GM21723 (cell line): ENCODE measurements at regions not wholly inside any gene's neighbourhood (a gene's known extent, or its start where the extent isn't known, plus 50 kb on each side); places are given as distances from the start of the nearest gene placed in this dataset.

Experiments
- ATAC-seq: cut with Tn5 transposase; IDR thresholded peaks from one replicate; pipeline ENCODE4 v1.9.1; 2021; ENCODE audit warnings: mild to moderate bottlenecking, moderate library complexity; ENCODE audit not compliant: unreplicated experiment

DNA sequence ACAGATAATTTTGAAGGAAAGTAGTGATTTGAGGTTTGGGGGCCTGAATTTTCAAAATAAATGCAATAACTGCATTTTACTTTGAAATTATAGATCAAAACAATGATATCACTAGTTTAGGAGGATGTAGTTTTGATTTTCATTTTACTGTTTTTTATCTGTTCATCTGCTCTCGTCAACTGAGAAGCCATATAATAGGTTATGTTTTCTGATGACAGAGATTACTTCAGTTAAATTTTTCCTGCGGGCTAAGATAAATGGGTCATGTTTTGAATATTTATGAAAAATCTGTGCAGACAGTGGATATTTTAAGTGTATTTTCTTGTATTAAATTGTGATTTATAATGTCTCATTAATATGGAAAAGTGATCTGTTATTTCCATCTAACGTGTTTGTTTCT, 573.4 kb downstream of the CPS1 start:
- ATAC-seq, result no peak

DNA sequence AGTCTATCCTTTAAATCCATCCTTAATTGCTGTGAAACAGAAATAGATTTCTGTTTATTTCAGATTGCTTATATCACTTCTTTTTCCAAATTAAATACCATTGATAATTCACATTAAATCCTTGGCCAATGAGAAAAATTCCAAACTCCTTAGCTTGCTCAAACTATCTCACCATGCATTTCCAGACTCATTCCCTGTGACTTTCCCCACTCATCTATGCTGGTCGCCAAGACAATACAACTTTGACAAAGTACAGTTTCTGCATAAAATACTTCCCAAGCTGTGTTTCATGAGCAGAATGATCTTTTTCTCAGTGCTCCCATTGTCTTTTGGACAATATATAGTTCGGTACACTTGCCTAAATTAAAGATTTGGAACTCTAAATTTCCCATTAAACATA, 575.6 kb downstream of the CPS1 start:
- no peak for ATAC-seq

DNA sequence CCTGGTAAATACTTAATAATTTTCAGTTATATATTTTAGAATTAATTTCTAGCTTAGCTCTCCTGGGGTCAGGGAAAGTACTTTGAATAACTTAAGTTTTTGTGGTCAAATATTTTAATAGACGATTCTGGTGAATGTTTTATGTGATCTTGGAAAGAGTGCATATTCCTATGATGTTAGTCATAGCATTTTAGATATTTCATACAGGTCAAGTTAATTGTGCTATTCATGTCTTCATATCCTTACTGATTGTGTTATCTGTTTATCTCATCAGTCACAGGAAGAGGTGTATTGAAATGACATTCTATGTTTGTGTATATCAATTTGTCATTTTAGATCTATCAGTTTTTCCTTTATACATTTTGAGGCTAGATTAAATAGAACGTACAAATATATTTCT, 576.2 kb downstream of the CPS1 start:
- ATAC-seq, result no peak

DNA sequence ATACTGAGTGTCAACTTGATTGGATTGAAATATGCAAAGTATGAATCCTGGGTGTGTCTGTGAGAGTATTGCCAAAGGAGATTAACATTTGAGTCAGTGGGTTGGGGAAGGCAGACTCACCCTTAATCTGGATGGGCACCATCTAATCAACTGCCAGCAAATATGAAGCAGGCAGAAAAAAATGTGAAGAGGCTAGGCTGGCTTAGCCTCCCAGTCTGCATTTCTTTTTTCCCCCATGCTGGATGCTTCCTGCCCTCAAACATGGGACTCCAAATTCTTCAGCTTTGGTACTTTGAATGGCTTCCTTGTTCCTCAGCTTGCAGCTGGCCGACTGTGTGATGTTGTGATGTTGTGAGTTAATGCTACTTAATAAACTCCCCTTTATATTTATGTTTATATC, 577.4 kb downstream of the CPS1 start:
- ATAC-seq, result no peak

DNA sequence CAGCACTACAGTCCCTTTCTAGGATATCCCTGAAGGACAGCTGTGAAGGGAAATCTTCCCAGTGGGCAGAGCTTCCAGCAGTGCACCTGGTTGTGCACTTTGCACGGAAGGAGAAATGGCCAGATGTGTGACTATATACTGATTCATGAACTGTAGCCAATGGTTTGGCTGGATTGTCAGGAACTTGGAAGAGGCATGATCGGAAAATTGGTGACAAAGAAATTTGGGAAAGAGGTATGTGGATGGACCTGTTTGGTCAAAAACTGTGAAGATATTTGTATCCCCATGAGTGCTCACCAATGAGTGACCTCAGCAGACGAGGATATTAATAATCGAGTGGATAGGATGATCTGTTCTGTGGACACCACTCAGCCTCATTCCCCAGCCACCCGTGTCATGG, 582.2 kb downstream of the CPS1 start:
- ATAC-seq, result no peak

DNA sequence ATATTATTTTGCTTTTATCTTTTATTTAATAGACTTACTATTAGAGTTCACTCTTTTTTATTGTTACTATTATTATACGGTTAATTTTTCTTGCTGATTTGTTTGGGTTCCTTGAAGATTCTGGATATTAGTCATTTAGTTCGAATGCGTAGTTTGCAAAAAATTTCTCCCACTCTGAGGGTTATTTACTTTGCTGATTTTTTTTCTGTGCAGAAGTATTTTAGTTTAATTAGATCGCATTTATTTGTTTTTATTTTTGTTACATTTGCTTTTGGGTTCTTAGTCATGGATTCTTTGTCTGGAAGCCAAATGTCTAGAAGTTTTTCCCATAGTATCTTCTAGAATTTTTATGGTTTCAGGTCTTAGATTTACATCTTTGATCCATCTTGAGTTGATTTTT, 585.2 kb downstream of the CPS1 start:
- ATAC-seq, result no peak

DNA sequence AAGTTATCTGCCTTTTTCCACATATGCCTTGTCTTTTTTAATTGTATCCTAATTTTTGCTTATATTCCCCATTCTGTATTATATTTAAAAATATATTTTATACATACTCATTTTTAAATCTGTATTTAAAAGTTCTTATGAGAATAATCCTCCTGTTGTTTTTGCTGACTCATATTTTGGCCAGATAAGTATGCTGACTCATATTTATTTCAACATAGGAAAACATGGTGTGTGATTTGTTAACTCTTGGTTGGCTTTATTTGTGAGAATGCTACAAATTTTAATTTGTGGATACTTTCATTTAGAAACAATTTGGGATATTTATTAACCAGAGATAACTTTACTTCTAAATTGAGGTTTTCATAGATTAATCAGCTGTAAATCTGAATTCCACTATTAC, 587.7 kb downstream of the CPS1 start:
- ATAC-seq, result no peak

DNA sequence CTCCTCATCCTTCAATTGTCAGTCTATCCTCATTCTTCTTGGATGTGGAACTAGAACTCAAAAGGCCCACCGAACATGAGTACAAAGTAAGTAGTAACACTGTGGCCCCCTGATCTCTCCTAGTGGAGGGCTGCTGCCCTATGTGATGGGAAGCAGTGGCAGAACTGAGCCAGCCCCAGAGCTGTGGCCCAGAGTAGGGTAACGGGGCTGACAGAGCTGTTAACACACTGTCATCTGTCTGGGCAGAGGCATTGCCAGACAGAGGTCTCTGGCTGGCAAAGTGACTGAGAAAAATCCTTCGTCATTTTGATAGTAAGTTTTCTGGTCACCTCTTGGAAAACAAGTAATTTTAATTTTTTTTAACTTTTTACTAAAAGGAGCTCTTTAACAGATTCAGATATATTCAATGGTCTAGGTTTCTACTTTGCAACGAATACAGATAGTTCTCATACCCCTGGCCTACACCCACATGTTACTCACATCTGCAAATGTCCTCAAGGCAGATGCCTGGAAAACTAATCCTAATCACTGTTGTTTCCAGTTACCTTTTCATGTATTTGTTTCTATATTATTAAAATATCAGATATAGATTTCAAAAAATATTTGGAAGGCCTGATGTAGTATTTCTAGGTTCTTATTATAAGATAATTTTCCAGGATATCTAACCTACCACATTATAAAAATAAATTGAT, 588.7 kb downstream of the CPS1 start:
- ATAC-seq, result no peak

DNA sequence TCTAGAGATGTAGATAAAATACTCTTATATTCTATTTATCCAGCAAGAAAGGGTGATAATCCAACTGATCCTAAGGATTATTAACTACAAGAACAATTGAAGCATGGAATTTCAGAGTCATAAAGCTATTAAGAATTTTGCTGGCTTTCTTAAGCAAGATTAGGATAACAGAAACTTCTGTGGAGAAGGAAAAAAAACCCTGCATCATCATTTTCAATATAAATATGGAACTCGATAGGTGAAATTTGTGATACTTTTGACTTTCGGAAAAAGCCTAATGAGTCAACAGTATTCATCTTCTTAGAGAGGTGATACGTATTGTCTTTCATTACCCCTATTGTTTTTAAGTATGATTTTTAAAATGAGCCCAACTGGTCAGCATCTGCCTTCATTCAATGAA, 593.3 kb downstream of the CPS1 start:
- ATAC-seq, result no peak

DNA sequence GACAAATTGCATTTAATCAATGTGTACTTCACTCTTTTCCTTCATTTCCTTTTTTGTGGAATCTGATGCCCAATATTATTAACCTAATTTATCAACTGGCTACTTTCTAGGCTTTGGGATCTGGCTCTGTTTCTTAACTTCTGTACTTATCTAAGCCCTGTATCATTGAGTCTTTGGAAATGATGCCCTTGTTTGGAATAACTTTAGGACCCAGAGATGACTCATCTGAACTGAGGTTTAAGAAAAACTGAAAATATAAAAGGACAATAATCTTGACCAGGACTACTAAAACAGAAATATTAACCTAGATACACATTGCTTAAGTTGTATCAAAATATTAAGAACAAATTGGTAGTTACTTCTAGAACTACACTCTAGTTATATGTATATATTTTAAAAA, 600.8 kb downstream of the CPS1 start:
- ATAC-seq, result no peak

DNA sequence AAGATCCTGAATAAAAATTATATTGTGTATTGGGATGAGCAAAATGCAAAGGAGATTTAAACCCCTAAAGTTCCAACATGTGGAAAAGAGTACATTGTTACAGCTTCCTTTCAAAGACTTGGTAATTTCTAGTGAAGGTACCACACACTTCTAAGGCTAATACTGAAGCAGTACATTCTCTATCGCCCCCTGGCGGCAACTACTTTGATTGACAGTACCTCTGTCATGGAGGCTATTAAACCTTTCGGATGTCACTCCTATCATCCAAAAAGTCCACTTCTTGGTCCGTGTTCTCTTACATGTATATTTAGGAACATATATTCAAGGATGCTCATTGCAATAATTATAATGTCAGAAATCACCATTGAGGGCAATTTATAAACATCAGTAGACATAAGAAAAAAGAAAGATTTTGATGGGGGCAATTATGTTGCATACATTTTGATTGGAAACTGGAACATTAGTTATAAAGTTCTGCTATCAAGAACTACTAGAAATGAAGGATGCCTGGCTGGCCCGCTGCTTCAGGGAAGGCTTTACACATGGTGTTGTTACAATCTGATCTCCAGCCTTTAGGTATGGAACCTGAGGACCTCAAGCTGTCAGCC, 601.6 kb downstream of the CPS1 start:
- peak; percentile 100 for ATAC-seq

DNA sequence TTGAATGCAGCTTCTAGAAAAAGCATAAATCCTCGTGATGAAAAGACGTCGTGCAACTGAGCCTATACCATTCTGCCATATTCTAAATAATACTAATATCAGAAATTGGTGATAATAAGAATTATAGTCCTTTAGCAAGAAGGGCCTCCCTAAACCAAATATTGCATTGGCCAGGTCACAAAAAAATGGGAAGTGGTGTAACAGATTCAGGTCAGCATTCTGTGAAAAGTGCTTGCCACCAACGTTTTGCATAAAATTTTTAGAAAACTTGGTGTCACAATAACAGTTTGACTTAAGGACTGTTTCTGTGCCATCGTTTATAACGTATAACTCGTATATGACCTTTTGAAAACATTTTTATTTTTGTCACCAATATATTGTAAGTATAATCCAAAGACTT, 603.6 kb downstream of the CPS1 start:
- no peak for ATAC-seq

DNA sequence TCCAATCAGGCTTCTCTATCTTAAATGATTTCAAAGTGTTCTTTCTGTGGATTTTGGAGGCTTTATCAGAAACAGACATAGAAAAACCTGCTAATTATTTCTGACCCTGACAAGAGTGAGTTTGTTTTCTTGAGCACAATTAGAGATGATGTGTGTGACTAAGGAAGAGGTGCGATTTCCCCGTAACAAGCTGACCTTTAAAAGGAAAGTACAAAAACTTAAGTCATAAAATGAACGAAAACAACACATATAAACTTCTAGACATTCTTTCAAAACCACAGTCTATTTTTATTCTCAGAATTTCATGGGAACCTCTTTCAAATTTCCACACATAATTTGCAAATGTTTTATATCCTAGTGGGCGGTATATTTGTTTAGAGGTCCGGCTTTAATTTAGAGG, 604.8 kb downstream of the CPS1 start:
- no peak for ATAC-seq

DNA sequence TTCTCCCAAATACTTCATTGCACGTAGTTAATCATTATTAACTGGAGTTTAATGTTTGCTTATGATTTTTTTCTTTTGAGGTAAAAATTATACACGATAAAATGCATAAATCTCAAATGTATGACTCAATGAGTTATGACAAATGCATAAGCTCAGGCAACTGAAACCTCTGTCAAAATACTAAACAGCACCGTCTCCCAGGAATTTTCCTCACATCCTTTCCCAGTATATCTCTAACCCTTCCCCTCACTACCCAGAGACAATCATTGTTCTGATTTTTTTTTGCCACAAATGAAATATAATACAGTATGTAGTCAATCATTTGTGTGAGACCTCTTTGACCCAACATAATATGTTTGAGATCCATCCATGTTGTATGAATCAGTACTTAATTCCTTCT, 606.5 kb downstream of the CPS1 start:
- no peak for ATAC-seq

DNA sequence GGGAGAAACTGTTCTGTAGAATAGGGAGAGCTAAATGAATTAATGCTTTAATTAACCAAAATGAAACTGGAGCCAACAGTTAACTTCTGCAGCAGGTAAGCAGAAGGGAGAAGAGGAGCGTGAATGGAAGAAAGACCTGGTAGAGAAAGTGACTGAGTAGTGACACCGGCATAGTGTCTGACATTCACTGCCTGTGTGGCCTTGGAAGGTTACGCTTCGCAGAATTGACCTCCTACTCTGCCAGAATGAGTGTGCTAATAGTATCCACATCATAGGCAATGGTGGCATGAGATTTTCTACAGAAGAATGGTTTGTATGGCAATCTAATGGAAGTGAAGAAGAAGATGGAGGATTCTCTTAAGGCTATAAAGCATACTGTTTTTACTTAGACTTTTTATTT, 614.4 kb downstream of the CPS1 start:
- no peak for ATAC-seq

DNA sequence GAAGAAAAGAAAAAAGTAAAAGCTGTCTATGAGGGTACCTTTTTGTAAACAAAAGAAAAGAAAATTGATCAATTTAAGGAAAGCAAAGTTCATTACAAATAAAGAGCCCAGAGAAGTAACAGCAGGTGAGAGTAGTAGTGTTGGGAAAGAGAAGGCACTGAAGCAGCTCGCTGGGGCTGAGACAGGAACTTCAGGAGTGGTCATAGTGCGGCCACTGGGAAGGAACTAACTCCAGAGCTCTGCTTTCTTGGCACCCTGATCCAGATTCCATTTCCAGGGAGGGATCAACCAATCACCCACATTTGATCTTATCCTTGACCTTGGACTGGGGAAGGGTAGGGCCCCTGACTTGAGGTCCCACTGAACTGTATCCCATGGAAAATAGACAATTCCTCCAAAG, 617.6 kb downstream of the CPS1 start:
- no peak for ATAC-seq

DNA sequence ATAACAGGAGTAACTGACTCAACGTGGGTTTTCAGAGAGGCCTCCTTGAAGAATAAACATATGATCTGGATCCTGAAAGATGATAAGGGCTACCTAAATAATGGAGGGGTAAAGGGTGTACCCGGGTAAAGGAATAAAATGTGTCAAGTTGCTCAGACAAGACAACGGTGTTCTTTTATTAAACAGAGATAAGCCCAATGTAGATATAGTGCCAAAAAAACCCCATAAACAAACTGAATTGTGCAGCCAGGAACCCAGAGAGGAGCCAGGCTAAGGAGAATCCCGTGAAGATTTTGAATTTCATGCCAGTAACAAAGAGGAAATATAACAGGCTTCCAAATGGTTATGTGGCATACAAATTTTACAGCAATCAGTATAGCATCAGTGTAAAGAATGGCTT, 618.2 kb downstream of the CPS1 start:
- ATAC-seq, result no peak

DNA sequence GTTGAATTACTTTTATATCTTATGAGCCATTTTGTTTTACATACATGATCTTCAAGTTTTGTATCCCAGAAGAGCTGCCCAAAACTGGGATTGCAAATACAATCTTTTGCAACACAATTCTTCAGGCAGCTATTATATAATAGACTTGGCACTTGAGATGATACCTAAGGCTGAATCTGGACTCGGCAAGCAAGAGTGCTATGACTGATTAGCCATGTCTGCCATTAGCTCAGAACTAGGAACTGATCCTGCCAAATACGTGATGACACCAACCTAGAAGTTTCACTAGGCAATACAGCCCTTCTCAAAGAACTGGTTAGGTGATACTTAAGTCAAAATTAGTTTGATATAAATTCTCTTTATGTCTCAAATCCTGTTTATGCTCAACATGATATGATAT, 619.6 kb downstream of the CPS1 start:
- no peak for ATAC-seq

DNA sequence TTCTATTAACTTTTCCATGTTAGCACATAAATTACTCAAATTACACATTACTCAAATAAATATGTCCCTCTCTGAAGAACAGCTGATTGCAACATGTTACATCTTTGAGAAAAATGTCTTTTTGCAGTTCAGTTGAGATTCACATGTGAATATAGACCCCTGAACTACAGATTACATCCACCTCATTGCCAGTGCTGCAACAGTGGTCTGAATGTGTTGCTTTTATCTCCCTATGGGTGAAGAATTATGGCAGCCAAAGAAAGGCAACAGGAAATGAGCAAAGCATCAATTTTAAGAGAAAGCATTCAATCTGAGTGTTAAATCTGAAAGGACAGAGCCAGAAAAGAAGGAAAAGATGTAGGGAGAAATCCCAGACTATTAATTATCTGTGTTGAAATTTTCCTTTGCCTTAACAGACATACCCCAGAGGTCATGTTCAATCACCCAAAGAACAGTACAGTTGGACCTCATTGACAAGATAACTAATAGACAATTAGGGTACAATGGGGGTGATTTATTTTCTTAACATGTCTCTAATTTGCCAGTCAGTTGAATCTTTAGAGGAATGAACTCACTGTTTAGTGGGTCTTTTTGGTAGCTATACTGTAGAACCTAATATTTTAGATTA, 620.2 kb downstream of the CPS1 start:
- no peak for ATAC-seq

DNA sequence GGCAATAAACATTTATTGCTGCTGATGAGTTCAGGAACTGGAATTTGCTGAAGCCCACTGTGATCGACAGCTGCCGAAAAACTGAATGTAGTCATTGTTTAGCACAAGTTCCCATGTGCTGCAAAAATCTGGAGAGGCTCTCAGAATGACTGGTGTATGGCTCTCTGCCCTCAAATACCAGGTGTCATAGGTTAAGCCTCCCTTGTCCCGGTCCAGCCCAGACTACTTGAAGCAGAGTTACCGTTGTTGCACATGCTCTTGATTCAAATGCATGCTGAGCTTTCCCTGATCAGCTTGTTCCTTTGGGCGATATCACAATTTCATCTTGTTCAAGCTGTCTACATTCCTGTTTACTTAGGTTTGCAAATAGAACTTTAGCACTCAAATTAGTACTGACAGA, 625.2 kb downstream of the CPS1 start:
- ATAC-seq, result no peak

DNA sequence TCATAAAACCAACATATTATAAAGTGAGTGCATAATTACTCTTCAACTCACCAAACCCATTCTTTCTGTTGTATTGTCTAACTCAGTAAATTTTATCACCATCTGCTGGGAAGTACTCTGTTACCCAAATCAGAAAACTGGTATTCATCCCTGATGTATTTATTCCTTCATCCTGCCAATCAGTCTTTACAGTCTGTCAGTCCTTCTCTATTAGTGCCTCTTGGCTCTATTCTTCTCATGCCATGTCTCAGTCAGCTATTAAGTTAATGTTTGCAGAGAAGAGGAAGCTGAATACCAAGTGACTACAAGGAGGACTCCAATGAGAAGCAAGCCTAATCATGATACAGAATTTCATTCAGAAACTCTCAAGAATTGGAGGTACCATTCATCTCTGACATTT, 631.2 kb downstream of the CPS1 start:
- no peak for ATAC-seq

DNA sequence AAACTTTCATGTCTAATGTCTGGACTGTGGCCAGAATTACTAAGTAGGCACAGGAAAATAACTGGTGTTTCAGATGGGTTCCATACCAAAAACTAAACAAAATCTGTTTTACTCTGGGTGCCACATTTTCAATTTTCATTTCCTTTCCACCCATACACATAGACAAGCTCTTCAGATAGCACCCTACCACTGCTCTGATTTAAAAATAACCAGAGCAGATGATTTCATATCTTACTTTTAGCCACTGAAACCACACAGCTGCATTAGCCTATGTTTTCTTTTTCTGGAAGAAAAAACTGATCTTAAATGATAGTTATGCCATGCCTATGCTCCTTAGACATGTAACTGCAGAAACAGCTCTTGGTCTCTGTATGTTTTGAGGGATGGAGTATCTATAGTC, 647.6 kb downstream of the CPS1 start:
- peak; percentile 89 for ATAC-seq

DNA sequence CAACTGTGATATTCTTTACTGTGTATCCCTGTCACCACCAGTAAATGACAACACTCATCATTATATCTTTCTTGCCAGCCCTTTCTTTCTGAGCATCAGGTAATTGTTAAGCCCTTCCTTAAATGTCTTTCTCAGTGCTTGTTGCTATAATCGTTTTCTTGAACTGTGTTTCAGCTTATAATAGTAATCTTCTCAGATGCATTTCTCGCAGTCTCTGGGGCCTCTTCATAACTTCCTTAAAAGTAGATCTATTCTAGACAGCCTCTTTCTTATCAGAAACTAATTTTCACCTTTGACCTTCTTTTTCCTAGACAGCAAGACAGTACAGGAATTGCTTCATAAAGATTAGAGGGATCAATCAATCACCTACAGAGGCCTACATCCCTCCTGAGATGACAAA, 648.1 kb downstream of the CPS1 start:
- peak; percentile 40 for ATAC-seq
